ENCODE measurements at regions not wholly inside any gene's neighbourhood (a gene's known extent, or its start where the extent isn't known, plus 50 kb on each side); places are given as distances from the start of the nearest gene placed in this dataset.

GRCh38 chr2:52874466-52875106, 893.0 kb upstream of the CHAC2 start:
- Histone ChIP-seq H3K36me3 (no peaks in the 10 kb centered on the region), H3K4me1 (peaks cover 0 to 7% (median 0%) of the 10 kb centered on the region in 3 donors), H3K27ac (no peak overlapping the region), H3K4me3 (no peak overlapping the region), H3K9me3 (no peaks in the 10 kb centered on the region), H3K27me3 (no peaks in the 10 kb centered on the region)
- TF ChIP-seq POLR2A (IDR thresholded peaks at IDR 0.05) (no peak), EP300 (IDR thresholded peaks at IDR 0.05) (no peak), CTCF (IDR thresholded peaks at IDR 0.05) (no peak), POLR2AphosphoS5 (IDR thresholded peaks at IDR 0.05) (no peak)
- 80 to 81% methylated on average over 6 of the region's 6 CpGs for WGBS, 2 donors (ENCODE audit: low coverage in 1 of 2)
- ATAC-seq, result no peak

GRCh38 chr2:52862801-52863200, 904.8 kb upstream of the CHAC2 start:
- no peak for ATAC-seq
- WGBS, 2 donors (ENCODE audit: low coverage in 1 of 2), result 69 to 87% methylated on average over 3 of the region's 3 CpGs
- Histone ChIP-seq H3K4me3 (no peak overlapping the region), H3K4me1 (peaks cover 0 to 12% (median 0%) of the 10 kb centered on the region in 3 donors), H3K36me3 (no peaks in the 10 kb centered on the region), H3K27me3 (no peaks in the 10 kb centered on the region), H3K9me3 (no peaks in the 10 kb centered on the region), H3K27ac (no peak overlapping the region)
- TF ChIP-seq POLR2A (IDR thresholded peaks at IDR 0.05) (no peak), POLR2AphosphoS5 (IDR thresholded peaks at IDR 0.05) (no peak), CTCF (IDR thresholded peaks at IDR 0.05) (no peak), EP300 (IDR thresholded peaks at IDR 0.05) (no peak)

- TF ChIP-seq POLR2AphosphoS5 (IDR thresholded peaks at IDR 0.05), result no peak
- no peak for TF ChIP-seq CTCF (IDR thresholded peaks at IDR 0.05)
- TF ChIP-seq POLR2A (IDR thresholded peaks at IDR 0.05), result no peak
- no peak for TF ChIP-seq EP300 (IDR thresholded peaks at IDR 0.05)
- WGBS, 2 donors (ENCODE audit: low coverage in 1 of 2), result 74 to 98% methylated on average over 3 to 4 of the region's 4 CpGs
- ATAC-seq, result no peak
Measured at GRCh38 chr2:52861596-52861995, 906.0 kb upstream of the CHAC2 start.

GRCh38 chr2:52859065-52859464, 908.5 kb upstream of the CHAC2 start:
- no peaks in the 10 kb centered on the region for H3K27me3 ChIP-seq
- H3K4me3 ChIP-seq, result no peak overlapping the region
- WGBS, 2 donors (ENCODE audit: low coverage in 1 of 2), result 16 to 31% methylated on average over 2 of the region's 2 CpGs
- peaks cover 0 to 12% (median 0%) of the 10 kb centered on the region in 3 donors for H3K4me1 ChIP-seq
- no peak for TF ChIP-seq POLR2A (IDR thresholded peaks at IDR 0.05)
- TF ChIP-seq POLR2AphosphoS5 (IDR thresholded peaks at IDR 0.05), result no peak
- TF ChIP-seq CTCF (IDR thresholded peaks at IDR 0.05), result no peak
- no peak for TF ChIP-seq EP300 (IDR thresholded peaks at IDR 0.05)
- no peaks in the 10 kb centered on the region for H3K36me3 ChIP-seq
- ATAC-seq, result no peak
- no peaks in the 10 kb centered on the region for H3K9me3 ChIP-seq
- H3K27ac ChIP-seq, result no peak overlapping the region

More at GRCh38 chr2:52861596-52861995, 906.0 kb upstream of the CHAC2 start:
- Histone ChIP-seq H3K27ac (no peak overlapping the region), H3K27me3 (no peaks in the 10 kb centered on the region), H3K36me3 (no peaks in the 10 kb centered on the region), H3K4me3 (no peak overlapping the region), H3K4me1 (peaks cover 0 to 12% (median 0%) of the 10 kb centered on the region in 3 donors), H3K9me3 (no peaks in the 10 kb centered on the region)

- WGBS, 2 donors (ENCODE audit: low coverage in 1 of 2), result 76 to 78% methylated on average over 3 of the region's 3 CpGs
- Histone ChIP-seq H3K36me3 (no peaks in the 10 kb centered on the region), H3K27ac (no peak overlapping the region), H3K27me3 (no peaks in the 10 kb centered on the region), H3K4me1 (peaks cover 0 to 12% (median 0%) of the 10 kb centered on the region in 3 donors), H3K9me3 (peaks cover 0 to under 1% (median 0%) of the 10 kb centered on the region in 3 donors), H3K4me3 (no peak overlapping the region)
- no peak for TF ChIP-seq CTCF (IDR thresholded peaks at IDR 0.05)
- no peak for TF ChIP-seq POLR2A (IDR thresholded peaks at IDR 0.05)
- TF ChIP-seq POLR2AphosphoS5 (IDR thresholded peaks at IDR 0.05), result no peak
- no peak for TF ChIP-seq EP300 (IDR thresholded peaks at IDR 0.05)
- no peak for ATAC-seq
Measured at GRCh38 chr2:52857722-52858121, 909.9 kb upstream of the CHAC2 start.
